Astrocyte (in vitro differentiated cells and primary cell): ENCODE measurements at regions not wholly inside any gene's neighbourhood (a gene's known extent, or its start where the extent isn't known, plus 50 kb on each side); places are given as distances from the start of the nearest gene placed in this dataset.

ENCODE experiments used
- EZH2 ChIP-seq: IDR thresholded peaks from 2 replicates; pipeline ENCODE4 v1.6.1; 2012; ENCODE audit warnings: mild to moderate bottlenecking, low read length, inconsistent platforms; ENCODE audit not compliant: insufficient read depth
- TF ChIP-seq, protein P1 (sequence below): IDR thresholded peaks from 2 replicates; pipeline ENCODE4 v1.5.1; 2011; ENCODE audit warnings: low read depth, mild to moderate bottlenecking, inconsistent platforms, low read length, moderate library complexity; ENCODE audit not compliant: insufficient read depth

DNA sequence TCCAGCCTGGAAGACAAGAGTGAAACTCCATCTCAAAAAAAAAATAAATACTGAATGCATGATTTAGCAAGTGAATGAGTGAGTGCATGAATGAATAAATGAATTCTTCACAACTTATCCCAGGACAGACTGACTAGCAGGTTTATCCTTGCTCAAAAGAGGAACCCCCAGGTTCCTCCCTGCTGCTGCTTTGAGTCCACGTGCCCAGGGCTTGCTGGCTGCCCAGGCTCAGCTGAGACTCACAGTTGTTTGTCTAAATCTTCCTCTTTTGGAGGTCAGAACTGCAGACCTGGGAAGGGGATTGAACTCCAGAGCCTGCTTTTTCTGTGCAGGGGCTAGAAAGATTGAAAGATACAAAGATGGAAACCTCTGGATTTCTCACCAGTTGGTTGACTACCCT lies 117.4 kb upstream of the TMEM45B start:
- TF ChIP-seq, protein P1, sequence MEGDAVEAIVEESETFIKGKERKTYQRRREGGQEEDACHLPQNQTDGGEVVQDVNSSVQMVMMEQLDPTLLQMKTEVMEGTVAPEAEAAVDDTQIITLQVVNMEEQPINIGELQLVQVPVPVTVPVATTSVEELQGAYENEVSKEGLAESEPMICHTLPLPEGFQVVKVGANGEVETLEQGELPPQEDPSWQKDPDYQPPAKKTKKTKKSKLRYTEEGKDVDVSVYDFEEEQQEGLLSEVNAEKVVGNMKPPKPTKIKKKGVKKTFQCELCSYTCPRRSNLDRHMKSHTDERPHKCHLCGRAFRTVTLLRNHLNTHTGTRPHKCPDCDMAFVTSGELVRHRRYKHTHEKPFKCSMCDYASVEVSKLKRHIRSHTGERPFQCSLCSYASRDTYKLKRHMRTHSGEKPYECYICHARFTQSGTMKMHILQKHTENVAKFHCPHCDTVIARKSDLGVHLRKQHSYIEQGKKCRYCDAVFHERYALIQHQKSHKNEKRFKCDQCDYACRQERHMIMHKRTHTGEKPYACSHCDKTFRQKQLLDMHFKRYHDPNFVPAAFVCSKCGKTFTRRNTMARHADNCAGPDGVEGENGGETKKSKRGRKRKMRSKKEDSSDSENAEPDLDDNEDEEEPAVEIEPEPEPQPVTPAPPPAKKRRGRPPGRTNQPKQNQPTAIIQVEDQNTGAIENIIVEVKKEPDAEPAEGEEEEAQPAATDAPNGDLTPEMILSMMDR: no peak
- TF ChIP-seq EZH2: no peak
